ENCODE measurements at regions not wholly inside any gene's neighbourhood (a gene's known extent, or its start where the extent isn't known, plus 50 kb on each side); places are given as distances from the start of the nearest gene placed in this dataset.

GRCh38 chr10:108662975-108663374, 1260.3 kb downstream of the XPNPEP1 start (continued):
- no peak for TF ChIP-seq CTCF (conservative IDR thresholded peaks at IDR 0.05; ENCODE audit: low read depth in 2 of 2)

DNA sequence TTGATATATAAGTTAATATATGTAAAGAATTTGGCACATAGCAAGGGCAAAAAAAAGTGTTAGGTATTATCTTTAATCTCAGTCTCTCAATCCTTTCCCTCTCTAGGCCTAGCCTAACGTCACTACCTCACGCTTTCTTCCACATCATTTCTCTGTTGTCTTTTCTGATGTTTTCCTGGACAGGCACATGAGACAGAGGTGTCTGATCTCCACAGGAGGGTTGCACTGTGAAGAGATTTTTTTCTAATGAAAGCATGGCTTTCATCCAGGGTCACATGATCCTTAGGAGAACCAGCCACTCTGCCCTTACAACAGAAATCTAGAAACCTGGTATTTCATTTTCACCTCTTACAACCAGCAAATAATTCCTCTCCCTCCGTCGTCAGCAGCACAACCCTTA, 1268.3 kb downstream of the XPNPEP1 start:
- H4K20me1 ChIP-seq (replicated peaks; ENCODE audit: insufficient read depth): no peaks in the 10 kb centered on the region
- Mint-ChIP-seq H3K9me3 (no peaks in the 10 kb centered on the region), H3K4me1 (no peaks in the 10 kb centered on the region; the same call in 2 of the 3 replicates), H3K36me3 (ENCODE audit: low read depth) (no peaks in the 10 kb centered on the region), H3K27ac (no peak overlapping the region), H3K4me3 (no peak overlapping the region), H3K27me3 (ENCODE audit: insufficient read depth, low read depth, poor library complexity) (no peaks in the 10 kb centered on the region)
- 0 out of 2 replicates have a peak, but pooled peaks cover 4% of the 10 kb centered on the region for H3K9me2 ChIP-seq (ENCODE audit: insufficient read depth)
- no peaks in the 10 kb centered on the region for H3K79me2 ChIP-seq (replicated peaks; ENCODE audit: insufficient read depth)
- H3K4me1 ChIP-seq (ENCODE audit: insufficient read depth): no peaks in the 10 kb centered on the region
- ATAC-seq (no peak), DNase-seq (ENCODE audit: low spot score) (no peak)
- H3K4me3 ChIP-seq: no peak overlapping the region
- H3K27me3 ChIP-seq (ENCODE audit: insufficient read depth): no peaks in the 10 kb centered on the region
- H3K4me2 ChIP-seq: no peak overlapping the region
- H3K36me3 ChIP-seq (ENCODE audit: insufficient read depth): no peaks in the 10 kb centered on the region
- no peak overlapping the region for H2AFZ ChIP-seq
- no peak overlapping the region for H3K27ac ChIP-seq (ENCODE audit: low read depth)
- H3F3A ChIP-seq (replicated peaks; ENCODE audit: low read depth): no peaks in the 10 kb centered on the region
- TF ChIP-seq CREB1 (CRISPR knock-in tag; IDR thresholded peaks at IDR 0.05; ENCODE audit: low read depth): no peak
- TF ChIP-seq ZNF331 (CRISPR knock-in tag; IDR thresholded peaks at IDR 0.05; ENCODE audit: low read depth): no peak
- TF ChIP-seq NANOG (IDR thresholded peaks at IDR 0.05; ENCODE audit: borderline replicate concordance): no peak
- no peak for TF ChIP-seq STAT1 (IDR thresholded peaks at IDR 0.05; ENCODE audit: unreplicated experiment)
- TF ChIP-seq ZNF462 (CRISPR knock-in tag; IDR thresholded peaks at IDR 0.05): no peak
- TF ChIP-seq EZH2phosphoT487 (IDR thresholded peaks at IDR 0.05; ENCODE audit: unreplicated experiment): no peak
- TF ChIP-seq CTCF (conservative IDR thresholded peaks at IDR 0.05; ENCODE audit: low read depth in 2 of 2): no peak
- no peak for TF ChIP-seq JUNB (IDR thresholded peaks at IDR 0.05; ENCODE audit: unreplicated experiment)
- no peak for TF ChIP-seq EZH2 (IDR thresholded peaks at IDR 0.05; ENCODE audit: low read depth, unreplicated experiment)
- TF ChIP-seq, protein P1, sequence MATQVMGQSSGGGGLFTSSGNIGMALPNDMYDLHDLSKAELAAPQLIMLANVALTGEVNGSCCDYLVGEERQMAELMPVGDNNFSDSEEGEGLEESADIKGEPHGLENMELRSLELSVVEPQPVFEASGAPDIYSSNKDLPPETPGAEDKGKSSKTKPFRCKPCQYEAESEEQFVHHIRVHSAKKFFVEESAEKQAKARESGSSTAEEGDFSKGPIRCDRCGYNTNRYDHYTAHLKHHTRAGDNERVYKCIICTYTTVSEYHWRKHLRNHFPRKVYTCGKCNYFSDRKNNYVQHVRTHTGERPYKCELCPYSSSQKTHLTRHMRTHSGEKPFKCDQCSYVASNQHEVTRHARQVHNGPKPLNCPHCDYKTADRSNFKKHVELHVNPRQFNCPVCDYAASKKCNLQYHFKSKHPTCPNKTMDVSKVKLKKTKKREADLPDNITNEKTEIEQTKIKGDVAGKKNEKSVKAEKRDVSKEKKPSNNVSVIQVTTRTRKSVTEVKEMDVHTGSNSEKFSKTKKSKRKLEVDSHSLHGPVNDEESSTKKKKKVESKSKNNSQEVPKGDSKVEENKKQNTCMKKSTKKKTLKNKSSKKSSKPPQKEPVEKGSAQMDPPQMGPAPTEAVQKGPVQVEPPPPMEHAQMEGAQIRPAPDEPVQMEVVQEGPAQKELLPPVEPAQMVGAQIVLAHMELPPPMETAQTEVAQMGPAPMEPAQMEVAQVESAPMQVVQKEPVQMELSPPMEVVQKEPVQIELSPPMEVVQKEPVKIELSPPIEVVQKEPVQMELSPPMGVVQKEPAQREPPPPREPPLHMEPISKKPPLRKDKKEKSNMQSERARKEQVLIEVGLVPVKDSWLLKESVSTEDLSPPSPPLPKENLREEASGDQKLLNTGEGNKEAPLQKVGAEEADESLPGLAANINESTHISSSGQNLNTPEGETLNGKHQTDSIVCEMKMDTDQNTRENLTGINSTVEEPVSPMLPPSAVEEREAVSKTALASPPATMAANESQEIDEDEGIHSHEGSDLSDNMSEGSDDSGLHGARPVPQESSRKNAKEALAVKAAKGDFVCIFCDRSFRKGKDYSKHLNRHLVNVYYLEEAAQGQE (IDR thresholded peaks at IDR 0.05; ENCODE audit: unreplicated experiment): no peak
- no peak for TF ChIP-seq ZNF114 (CRISPR knock-in tag; IDR thresholded peaks at IDR 0.05)

Measured in GM23338 (cell line).